BLaER1 treated with 17β-estradiol and CSF1 and Interleukin-3, amounts not matched to agents 10 nM and 100 nM (cell line): ENCODE measurements at regions not wholly inside any gene's neighbourhood (a gene's known extent, or its start where the extent isn't known, plus 50 kb on each side); places are given as distances from the start of the nearest gene placed in this dataset.

Experiments
- H3K27ac ChIP-seq, 11 experiments: shearing (Covaris generic); formaldehyde crosslinking; 2 replicates each; pipeline ENCODE4 v1.8.1; 2022
- H3K27me3 ChIP-seq, 11 experiments: shearing (Covaris generic); formaldehyde crosslinking; 2 replicates each; pipeline ENCODE4 v1.8.1; 2022
- H3K36me3 ChIP-seq, 11 experiments: shearing (Covaris generic); formaldehyde crosslinking; 2 replicates each; pipeline ENCODE4 v1.8.1; 2022
- H3K4me1 ChIP-seq, 10 experiments: shearing (Covaris generic); formaldehyde crosslinking; 2 replicates each; pipeline ENCODE4 v1.8.1; 2022
- H3K4me2 ChIP-seq, 11 experiments: shearing (Covaris generic); formaldehyde crosslinking; 2 replicates each; pipeline ENCODE4 v1.8.1; 2022
- H3K4me3 ChIP-seq, 10 experiments: shearing (Covaris generic); formaldehyde crosslinking; 2 replicates each; pipeline ENCODE4 v1.8.1; 2022
- H3K9ac ChIP-seq, 11 experiments: shearing (Covaris generic); formaldehyde crosslinking; 2 replicates each; pipeline ENCODE4 v1.8.1; 2022
- H3K9me3 ChIP-seq, 11 experiments: shearing (Covaris generic); formaldehyde crosslinking; replicated peaks in 1 of 11; 2 replicates each; pipeline ENCODE4 v1.8.1; 2022
- H4K20me1 ChIP-seq, 11 experiments: shearing (Covaris generic); formaldehyde crosslinking; 2 replicates each; pipeline ENCODE4 v1.8.1; 2022
- Cebpa-rat ChIP-seq, 11 experiments: shearing (Covaris generic); IDR thresholded peaks; 2 replicates each; pipeline ENCODE4 v1.8.1; 2022

- H3K27ac ChIP-seq, result no peak overlapping the region
- TF ChIP-seq Cebpa-rat (IDR thresholded peaks at IDR 0.05), result no peak
- H4K20me1 ChIP-seq, result no peaks in the 10 kb centered on the region
- no peaks in the 10 kb centered on the region for H3K27me3 ChIP-seq
- H3K4me3 ChIP-seq, result no peak overlapping the region
- H3K36me3 ChIP-seq, result no peaks in the 10 kb centered on the region
- H3K9me3 ChIP-seq, result no peaks in the 10 kb centered on the region
- H3K4me1 ChIP-seq, result peaks cover 0 to 7% (median 0%) of the 10 kb centered on the region in 10 experiments; a peak in 1 of 20 replicates
- H3K4me2 ChIP-seq, result no peak overlapping the region
- H3K9ac ChIP-seq, result no peak overlapping the region
Observed at GRCh38 chr7:37504801-37505200, 56.1 kb upstream of the ELMO1 start.

DNA sequence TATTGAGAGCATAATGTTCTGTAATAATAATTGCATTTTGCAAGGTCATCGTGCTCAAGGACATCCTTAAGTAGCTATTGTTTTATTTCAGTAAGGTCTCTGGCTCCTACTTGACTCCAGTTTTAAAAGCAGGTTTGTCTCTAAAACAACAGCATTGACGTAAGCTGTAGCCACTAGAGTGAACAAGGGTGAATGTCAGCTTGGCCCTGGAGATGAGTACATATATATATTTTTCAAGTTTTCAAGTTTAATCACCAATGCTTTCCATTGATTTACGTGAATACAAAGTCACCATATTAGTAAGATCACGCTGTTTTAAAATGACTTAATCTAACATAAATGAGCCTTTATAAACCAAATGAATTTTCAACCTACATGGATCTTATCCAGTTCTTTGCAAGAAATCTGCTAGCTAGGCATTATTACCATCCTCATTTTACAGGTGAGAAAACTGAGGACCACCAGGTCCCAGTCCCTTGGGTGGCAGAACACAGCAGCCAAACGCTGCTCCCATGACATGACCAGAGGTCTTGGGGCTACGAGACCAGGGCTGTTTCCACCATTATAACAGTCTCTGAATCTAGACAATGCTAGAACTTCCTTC, 57.2 kb upstream of the ELMO1 start:
- Histone ChIP-seq H3K36me3 (no peaks in the 10 kb centered on the region), H3K4me1 (peaks cover 0 to 7% (median 0%) of the 10 kb centered on the region in 10 experiments; a peak in 1 of 20 replicates), H3K9ac (no peak overlapping the region), H3K4me3 (no peak overlapping the region), H3K27me3 (no peaks in the 10 kb centered on the region), H4K20me1 (no peaks in the 10 kb centered on the region), H3K27ac (no peak overlapping the region), H3K4me2 (no peak overlapping the region), H3K9me3 (no peaks in the 10 kb centered on the region)
- TF ChIP-seq Cebpa-rat (IDR thresholded peaks at IDR 0.05), result no peak

- no peak overlapping the region for H3K4me3 ChIP-seq
- H3K27me3 ChIP-seq, result no peaks in the 10 kb centered on the region
- H3K36me3 ChIP-seq, result no peaks in the 10 kb centered on the region
- TF ChIP-seq Cebpa-rat (IDR thresholded peaks at IDR 0.05), result no peak
- H3K4me1 ChIP-seq, result peaks cover 0 to 7% (median 0%) of the 10 kb centered on the region in 10 experiments; a peak in 1 of 20 replicates
- H3K27ac ChIP-seq, result no peak overlapping the region
- no peaks in the 10 kb centered on the region for H4K20me1 ChIP-seq
- H3K9ac ChIP-seq, result no peak overlapping the region
- H3K9me3 ChIP-seq, result no peaks in the 10 kb centered on the region
- no peak overlapping the region for H3K4me2 ChIP-seq
Observed at GRCh38 chr7:37508118-37508517, 59.5 kb upstream of the ELMO1 start.

DNA sequence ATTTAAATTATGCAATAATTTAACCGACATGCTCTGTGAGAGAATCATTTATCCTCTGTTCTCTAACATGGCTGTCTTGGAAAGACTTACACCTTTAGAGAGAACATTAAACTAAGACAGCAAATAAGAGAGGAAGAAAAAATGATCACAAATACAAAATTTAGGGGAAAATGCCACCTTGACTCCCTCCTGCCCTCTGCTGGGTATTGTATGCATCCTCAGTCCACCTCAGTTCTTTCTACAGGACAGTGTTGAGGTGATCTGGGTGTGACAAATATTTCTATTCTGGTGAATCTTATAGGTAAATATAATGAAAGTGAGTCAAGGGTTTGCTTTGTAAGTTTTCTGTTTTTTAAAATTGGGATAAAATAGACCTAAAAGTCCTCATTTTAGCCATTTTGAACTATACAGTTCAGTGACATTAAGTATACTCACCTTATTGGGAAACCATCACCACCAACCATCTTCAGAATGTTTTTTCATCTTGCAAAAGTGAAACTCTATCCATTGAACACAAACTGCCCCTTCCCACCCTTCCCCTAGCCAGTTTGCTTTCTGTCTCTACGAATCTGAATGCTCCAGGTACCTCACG, 61.5 kb upstream of the ELMO1 start:
- Histone ChIP-seq H3K9me3 (no peaks in the 10 kb centered on the region), H3K36me3 (no peaks in the 10 kb centered on the region), H3K27me3 (no peaks in the 10 kb centered on the region), H3K4me2 (no peak overlapping the region), H3K4me1 (peaks cover 0 to 7% (median 0%) of the 10 kb centered on the region in 10 experiments; a peak in 1 of 20 replicates), H4K20me1 (no peaks in the 10 kb centered on the region), H3K4me3 (no peak overlapping the region), H3K9ac (no peak overlapping the region), H3K27ac (no peak overlapping the region)
- TF ChIP-seq Cebpa-rat (IDR thresholded peaks at IDR 0.05), result no peak

GRCh38 chr7:37511915-37512314, 63.3 kb upstream of the ELMO1 start:
- no peaks in the 10 kb centered on the region for H3K27me3 ChIP-seq
- no peak for TF ChIP-seq Cebpa-rat (IDR thresholded peaks at IDR 0.05)
- H4K20me1 ChIP-seq, result no peaks in the 10 kb centered on the region
- H3K9me3 ChIP-seq, result no peaks in the 10 kb centered on the region
- no peak overlapping the region for H3K9ac ChIP-seq
- no peak overlapping the region for H3K27ac ChIP-seq
- peaks cover 0 to 6% (median 0%) of the 10 kb centered on the region in 10 experiments; a peak in 1 of 20 replicates for H3K4me1 ChIP-seq
- H3K4me3 ChIP-seq, result no peak overlapping the region
- H3K36me3 ChIP-seq, result no peaks in the 10 kb centered on the region
- H3K4me2 ChIP-seq, result no peak overlapping the region

DNA sequence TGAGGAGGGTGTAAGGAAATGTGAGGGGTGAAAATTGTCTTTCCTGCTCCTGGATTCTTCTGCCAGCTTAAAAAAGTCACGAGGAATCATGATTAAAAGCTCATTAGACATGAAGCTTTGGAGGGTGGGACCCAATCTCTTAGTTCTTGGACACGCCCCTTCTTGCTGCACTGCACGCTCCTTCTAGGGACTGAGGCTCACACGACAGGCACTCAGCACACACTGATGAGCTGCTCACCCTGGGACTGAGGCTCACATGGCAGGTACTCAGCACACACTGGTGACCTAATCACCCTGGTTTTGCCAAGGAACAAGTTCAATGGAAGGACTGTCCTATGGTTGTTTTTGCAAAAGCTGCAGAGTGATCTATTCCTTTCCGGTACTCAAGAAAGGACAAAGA, 65.8 kb upstream of the ELMO1 start:
- no peaks in the 10 kb centered on the region for H3K9me3 ChIP-seq
- no peak overlapping the region for H3K9ac ChIP-seq
- H3K4me3 ChIP-seq, result no peak overlapping the region
- no peak overlapping the region for H3K27ac ChIP-seq
- H3K36me3 ChIP-seq, result no peaks in the 10 kb centered on the region
- no peaks in the 10 kb centered on the region for H3K4me1 ChIP-seq
- H3K27me3 ChIP-seq, result no peaks in the 10 kb centered on the region
- no peaks in the 10 kb centered on the region for H4K20me1 ChIP-seq
- no peak overlapping the region for H3K4me2 ChIP-seq
- no peak for TF ChIP-seq Cebpa-rat (IDR thresholded peaks at IDR 0.05)

GRCh38 chr7:37516664-37517063, 68.0 kb upstream of the ELMO1 start:
- no peaks in the 10 kb centered on the region for H4K20me1 ChIP-seq

DNA sequence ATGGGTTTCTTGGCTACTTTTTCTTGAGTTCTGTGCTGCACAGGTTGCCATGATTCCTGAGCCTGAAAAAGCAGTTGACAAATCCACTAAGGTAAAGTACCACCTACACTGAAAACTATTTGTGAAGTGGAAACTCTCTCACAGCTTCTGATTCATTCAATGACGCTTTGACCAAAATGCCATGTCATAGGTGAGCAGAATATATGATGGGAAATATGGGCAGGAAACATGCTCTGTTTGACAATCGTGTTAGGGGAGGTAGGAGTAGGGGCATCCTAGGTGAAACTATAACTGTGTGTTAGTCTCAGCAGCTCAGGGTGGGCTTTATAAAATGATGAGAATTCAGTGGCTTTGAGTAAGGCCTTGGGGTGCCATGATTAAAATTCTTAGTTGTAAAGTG, 69.6 kb upstream of the ELMO1 start:
- TF ChIP-seq Cebpa-rat (IDR thresholded peaks at IDR 0.05), result no peak

More at GRCh38 chr7:37516664-37517063, 68.0 kb upstream of the ELMO1 start:
- no peak overlapping the region for H3K4me3 ChIP-seq
- H3K9ac ChIP-seq, result no peak overlapping the region
- no peaks in the 10 kb centered on the region for H3K36me3 ChIP-seq
- no peak overlapping the region for H3K27ac ChIP-seq
- H3K27me3 ChIP-seq, result no peaks in the 10 kb centered on the region
- no peak for TF ChIP-seq Cebpa-rat (IDR thresholded peaks at IDR 0.05)
- no peaks in the 10 kb centered on the region for H3K4me1 ChIP-seq
- no peaks in the 10 kb centered on the region for H3K9me3 ChIP-seq
- no peak overlapping the region for H3K4me2 ChIP-seq

GRCh38 chr7:37524056-37524455, 75.4 kb upstream of the ELMO1 start:
- Histone ChIP-seq H3K9me3 (no peaks in the 10 kb centered on the region), H3K4me3 (no peak overlapping the region), H3K4me1 (peaks cover 0 to 9% (median 6%) of the 10 kb centered on the region in 10 experiments; a peak in 3 of 20 replicates), H3K27ac (no peak overlapping the region), H3K27me3 (no peaks in the 10 kb centered on the region), H3K4me2 (no peak overlapping the region), H3K36me3 (no peaks in the 10 kb centered on the region), H3K9ac (no peak overlapping the region), H4K20me1 (no peaks in the 10 kb centered on the region)
- no peak for TF ChIP-seq Cebpa-rat (IDR thresholded peaks at IDR 0.05)

More for the DNA sequence above, 69.6 kb upstream of the ELMO1 start:
- no peaks in the 10 kb centered on the region for H4K20me1 ChIP-seq
- H3K9ac ChIP-seq, result no peak overlapping the region
- no peaks in the 10 kb centered on the region for H3K36me3 ChIP-seq
- H3K4me2 ChIP-seq, result no peak overlapping the region
- 0 out of 20 replicates have a peak, but pooled peaks cover 0 to under 1% (median 0%) of the 10 kb centered on the region in 10 experiments for H3K4me1 ChIP-seq
- no peak overlapping the region for H3K27ac ChIP-seq
- no peaks in the 10 kb centered on the region for H3K9me3 ChIP-seq
- H3K27me3 ChIP-seq, result no peaks in the 10 kb centered on the region
- no peak overlapping the region for H3K4me3 ChIP-seq

DNA sequence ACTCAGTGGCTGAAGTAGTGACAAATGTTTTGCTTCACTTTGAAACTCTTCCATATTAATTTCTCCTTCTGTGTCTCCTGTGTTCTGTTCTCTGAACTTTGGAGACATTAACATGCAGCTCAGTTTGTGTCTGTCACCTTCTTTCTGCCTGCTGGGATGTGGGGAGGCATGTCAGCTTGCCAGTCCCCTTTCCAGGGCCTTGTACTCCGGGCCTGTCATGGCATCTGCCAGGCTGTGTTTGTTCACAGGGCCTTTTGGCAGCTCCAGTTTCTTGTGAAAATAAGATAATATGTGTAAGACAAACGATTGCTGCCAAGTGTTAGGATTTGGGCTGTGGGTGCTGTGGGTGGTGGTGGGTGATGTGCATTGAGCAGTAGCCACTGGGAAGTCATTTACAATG, 76.1 kb upstream of the ELMO1 start:
- no peak overlapping the region for H3K9ac ChIP-seq
- no peaks in the 10 kb centered on the region for H4K20me1 ChIP-seq
- H3K27ac ChIP-seq, result no peak overlapping the region
- H3K27me3 ChIP-seq, result no peaks in the 10 kb centered on the region
- peaks cover 0 to 9% (median 6%) of the 10 kb centered on the region in 10 experiments; a peak in 3 of 20 replicates for H3K4me1 ChIP-seq
- no peak for TF ChIP-seq Cebpa-rat (IDR thresholded peaks at IDR 0.05)
- no peak overlapping the region for H3K4me3 ChIP-seq
- peak overlapping the region in 2 of 11 experiments; percentile 15 to 21; a peak in 1 of 22 replicates for H3K4me2 ChIP-seq
- H3K36me3 ChIP-seq, result no peaks in the 10 kb centered on the region
- no peaks in the 10 kb centered on the region for H3K9me3 ChIP-seq
